GM19395 (cell line): ENCODE measurements at regions not wholly inside any gene's neighbourhood (a gene's known extent, or its start where the extent isn't known, plus 50 kb on each side); places are given as distances from the start of the nearest gene placed in this dataset.

Source experiments
- ATAC-seq: cut with Tn5 transposase; IDR thresholded peaks from one replicate; pipeline ENCODE4 v1.9.1; 2021; ENCODE audit warnings: mild to moderate bottlenecking, moderate library complexity; ENCODE audit not compliant: unreplicated experiment

DNA sequence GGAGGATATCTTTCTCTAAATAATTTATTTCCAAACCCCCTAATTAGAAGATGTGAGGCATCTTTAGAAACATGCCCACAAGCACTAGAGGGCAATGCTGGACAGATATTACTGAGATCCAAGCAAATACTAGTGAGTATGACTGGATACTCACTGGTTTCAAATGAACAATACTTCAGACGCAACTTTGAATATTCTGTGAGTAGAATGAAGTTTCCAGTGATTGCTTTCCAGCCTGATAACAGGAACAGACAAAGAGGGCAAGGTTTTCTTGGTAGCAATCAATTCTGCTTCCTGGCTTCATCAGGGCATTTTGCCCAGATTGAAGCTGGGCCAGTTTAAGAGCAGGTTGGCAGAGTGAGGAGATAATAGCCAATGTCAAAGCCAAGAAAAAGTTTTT is 442.6 kb upstream of the PDZRN3 start:
- no peak for ATAC-seq

GRCh38 chr3:74066456-74066855 is 441.7 kb upstream of the PDZRN3 start:
- ATAC-seq = no peak

DNA sequence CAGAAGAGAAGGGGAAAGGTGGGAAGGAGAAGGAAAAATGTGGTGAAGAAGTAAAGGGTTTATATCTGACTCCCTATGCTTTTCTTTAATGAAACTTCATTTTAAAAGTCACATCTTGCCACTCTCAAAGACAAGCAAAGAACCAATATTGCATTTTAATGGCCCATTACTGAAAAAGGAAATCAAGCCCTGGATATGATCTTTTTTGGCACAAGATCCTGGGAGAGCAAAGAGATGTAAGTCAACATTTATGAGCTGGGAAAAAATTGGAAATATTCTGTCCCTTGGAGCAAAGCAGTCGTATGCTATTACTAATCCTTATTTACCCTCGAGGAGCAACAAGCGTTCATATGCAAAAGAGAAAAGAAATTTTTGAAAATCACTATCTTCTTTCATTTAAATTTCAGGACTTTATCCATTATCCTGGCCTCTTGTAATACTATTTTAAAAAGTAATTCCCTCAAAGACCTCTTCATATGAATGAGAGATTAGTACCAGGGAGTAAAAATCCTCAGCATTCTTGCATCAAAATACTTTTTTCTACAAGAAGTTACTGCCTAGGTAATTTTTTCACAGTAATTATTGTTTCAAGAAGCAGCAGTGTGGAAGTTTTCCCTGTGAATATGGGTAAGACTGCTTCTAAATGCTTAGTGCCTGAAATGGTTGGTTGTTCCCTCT is 435.3 kb upstream of the PDZRN3 start:
- no peak for ATAC-seq

- no peak for ATAC-seq
These were observed 434.7 kb upstream of the PDZRN3 start for GRCh38 chr3:74059301-74059922.

DNA sequence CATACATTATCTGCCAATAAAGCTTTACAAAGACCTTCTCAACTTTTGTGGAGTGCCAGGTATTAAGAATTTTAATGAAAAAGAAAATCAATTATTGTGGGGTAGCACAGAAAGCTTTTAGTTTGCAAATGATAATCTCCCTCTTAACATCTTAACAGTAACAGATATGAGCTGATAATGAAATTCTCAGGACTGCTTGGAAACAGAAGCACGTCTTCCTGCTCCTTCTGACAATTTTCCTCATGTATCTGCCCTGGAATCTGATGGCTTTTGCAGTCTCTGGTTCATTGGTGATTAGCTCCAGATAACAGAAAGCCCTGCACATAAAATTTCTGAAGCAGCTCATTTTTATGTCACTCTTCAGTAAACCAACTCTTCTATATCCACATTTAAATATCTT is 432.4 kb upstream of the PDZRN3 start:
- no peak for ATAC-seq

DNA sequence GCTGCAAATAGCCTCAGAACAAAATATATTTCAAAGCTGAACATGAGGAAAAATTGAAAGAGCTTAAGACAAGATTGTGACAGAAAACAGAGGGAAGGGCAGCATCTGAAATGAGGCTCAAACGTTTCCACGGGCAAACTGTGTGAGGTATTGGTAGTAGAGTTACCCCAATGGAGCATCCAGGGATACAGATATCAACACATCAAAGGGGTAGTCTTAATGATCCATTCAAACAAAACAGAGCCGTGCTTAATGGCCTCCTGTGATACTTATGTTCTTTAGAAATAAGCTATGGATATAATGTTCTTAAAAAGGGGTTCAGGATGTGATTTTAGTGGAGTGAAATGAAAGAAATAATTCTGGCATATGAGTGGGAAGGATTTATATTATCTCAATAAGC is 430.3 kb upstream of the PDZRN3 start:
- ATAC-seq = no peak

- ATAC-seq = no peak
These were observed 429.8 kb upstream of the PDZRN3 start for GRCh38 chr3:74054566-74054965.

DNA sequence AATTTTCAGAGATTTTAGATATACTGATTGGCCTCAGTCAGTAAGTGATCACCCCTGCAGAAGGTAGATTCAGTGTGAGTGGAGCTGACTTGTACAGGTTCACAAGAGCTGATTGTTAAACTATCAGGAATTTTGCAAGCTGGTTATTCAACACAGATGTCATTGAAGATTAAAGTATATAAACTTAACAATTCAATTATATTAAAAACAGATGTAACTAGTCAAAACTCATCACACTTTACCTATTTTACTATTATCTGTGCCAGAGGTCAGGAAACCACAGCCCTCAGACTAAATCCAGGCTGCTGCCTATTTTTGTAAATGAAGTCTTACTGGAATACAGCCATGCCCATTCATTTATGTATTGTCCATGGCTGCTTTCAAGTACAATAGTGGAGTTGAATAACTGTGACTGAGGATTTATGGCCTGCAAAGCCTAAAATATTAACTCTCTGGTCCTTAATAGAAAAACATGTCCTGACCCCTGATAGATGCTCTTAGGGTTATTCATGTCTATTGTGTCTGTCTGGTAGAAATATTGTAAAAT is 429.3 kb upstream of the PDZRN3 start:
- no peak for ATAC-seq

DNA sequence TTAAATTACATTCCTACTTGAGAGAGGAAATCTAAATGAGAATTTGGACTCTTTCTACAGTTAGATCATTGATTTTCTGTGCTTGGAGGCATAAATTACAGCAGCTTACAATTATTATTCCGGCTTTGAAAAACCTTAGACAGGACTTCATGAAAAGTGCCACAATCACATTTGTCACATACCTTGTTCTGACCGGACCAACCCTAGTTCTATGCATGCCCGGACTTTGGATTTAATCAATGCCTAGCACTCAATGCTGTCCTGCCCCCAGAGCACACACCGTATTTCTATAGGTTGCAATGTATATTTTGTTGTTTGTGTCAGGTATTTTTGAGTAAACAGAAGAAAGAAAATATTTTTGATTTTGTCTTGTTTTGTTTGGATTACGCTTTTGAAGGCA is 424.7 kb upstream of the PDZRN3 start:
- no peak for ATAC-seq

DNA sequence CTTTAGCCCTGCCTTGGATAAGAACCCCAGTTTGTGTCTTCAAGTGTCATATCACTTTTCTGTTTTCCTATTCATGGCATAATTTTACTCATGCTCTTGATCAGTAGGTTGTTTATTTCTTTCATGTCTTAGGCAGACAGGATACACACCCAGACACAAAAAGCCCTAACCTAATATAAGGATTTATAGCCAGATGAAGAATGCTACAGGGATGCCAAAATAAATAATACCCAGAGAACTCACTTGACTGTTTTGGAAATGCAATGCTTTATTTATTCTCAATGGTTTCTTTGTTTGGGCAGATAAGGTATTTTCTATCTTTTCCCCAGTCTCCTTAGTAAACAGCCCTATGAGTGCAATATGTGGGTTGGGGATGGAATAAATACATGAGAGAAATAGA is 424.0 kb upstream of the PDZRN3 start:
- no peak for ATAC-seq

- no peak for ATAC-seq
These were observed 420.3 kb upstream of the PDZRN3 start for GRCh38 chr3:74045000-74045399.

- no peak for ATAC-seq
These were observed 416.4 kb upstream of the PDZRN3 start for GRCh38 chr3:74041068-74041675.

DNA sequence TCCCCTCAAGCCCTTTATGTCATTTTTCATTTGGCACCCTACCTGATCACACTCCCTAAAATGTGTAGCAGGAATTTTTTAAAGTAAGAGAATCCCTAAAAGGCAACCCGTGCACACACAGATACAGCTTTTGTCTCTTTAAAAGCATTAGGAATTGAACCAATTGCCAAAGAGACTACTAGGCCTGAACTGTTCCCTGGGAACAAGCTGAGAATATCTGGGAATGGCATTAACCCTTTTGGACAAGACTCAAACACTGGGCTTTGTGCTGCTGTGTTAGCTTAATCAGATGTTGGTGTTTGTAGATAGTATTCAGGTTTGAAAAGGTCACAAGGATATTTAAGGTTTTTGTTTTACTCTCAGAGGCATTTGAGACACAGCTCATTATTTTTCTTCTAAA is 414.4 kb upstream of the PDZRN3 start:
- ATAC-seq = no peak

GRCh38 chr3:74036568-74036967 is 411.8 kb upstream of the PDZRN3 start:
- ATAC-seq = no peak

DNA sequence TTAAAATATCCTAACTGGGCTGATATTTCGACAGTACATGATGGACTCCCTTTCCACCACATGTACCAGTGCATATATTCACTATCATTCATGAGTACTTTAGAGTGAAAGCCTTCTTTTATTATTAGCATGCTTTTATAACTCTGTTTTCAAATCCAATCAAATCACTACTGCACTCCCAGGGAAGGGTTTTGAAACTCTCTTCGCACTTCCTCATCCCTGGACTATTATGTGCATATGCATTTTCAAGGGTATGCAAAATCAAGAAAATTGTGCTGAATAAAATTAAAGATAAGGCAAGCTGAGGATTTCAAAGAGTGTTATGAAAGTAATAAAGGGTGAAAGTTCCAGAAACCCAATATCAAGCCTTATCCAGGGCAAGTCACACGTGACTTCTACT is 411.4 kb upstream of the PDZRN3 start:
- no peak for ATAC-seq

- no peak for ATAC-seq
These were observed 409.1 kb upstream of the PDZRN3 start for GRCh38 chr3:74033806-74034205.

- ATAC-seq = no peak
These were observed 408.6 kb upstream of the PDZRN3 start for GRCh38 chr3:74033381-74033780.

DNA sequence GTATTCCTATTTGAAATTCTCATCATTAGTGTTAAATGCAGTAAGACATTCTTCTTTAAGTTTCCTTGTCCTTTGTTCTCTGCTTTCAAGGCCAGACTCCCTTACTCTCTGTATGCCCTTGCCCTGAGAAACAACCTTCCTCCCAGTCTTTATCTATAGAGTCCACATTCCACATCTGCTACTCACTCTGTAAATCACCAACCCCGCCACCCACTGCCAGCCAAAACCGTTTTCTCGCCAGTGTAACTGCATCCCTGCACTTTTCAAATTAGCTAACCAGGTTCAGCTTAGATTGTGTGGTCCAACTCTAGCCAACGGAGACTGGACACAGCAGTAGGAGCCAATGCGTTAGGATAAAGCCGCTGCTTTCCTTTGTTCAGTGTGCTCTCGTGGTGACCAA is 402.4 kb upstream of the PDZRN3 start:
- ATAC-seq = no peak

DNA sequence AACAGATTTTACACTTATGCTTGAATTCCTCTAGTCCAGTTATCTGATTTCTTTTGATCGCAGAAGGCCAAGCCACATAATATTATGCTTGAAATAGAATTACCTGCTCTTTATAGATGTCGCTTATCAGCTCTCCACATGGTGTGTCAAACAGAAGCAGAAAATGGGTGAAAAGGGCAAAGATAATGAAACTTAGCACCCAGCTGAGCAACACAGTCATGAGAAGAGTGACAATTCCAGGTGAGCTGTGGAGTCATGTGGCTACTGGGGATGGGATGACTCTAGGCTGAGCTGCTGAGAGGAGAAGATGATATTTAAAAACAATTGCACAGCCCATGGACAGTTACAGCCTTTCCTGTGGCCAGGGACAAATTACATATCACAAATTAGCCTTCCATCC is 398.7 kb upstream of the PDZRN3 start:
- no peak for ATAC-seq

GRCh38 chr3:74021449-74021848 is 396.7 kb upstream of the PDZRN3 start:
- no peak for ATAC-seq

DNA sequence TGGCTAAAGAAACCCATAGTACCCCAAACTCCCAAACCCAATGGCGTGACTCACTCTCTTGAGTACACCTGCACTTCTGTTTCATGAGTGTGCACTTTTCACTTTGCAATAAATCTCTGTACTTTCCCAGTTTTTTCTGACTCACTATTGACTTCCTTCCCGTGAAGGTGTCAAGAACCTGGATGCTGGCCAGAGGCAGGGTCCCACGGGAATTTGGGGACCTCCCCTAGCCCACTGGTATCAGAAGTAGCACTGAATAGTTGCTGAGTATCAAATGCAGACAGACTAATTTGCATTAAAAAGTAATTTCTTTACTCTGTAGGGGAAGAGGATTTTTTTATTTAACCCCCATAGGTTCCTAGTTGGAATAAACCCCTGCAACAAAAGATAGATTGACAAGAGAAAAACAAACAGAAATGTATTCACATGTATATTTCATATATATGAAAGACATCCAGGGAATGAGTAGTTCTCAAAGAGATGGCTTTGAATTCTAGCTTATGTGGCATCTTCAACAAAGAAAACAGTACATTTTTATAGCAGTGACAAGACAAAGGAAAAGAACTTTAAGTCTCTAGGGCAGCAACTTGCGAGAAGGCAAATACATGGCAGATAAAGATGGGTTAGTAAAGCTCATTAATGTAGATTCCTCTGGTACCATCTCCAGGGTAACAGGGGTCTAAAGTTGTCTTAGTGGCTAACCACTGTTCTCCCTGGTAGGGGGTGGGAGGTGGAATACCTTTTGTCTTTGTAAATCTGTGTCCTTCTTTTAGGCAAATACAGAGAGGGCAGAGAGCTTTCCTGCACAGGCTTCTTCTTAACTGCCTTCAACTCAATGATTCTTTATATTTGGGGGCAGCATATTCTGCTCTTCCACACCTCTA is 385.5 kb upstream of the PDZRN3 start:
- ATAC-seq = no peak
